ENCODE measurements at regions not wholly inside any gene's neighbourhood (a gene's known extent, or its start where the extent isn't known, plus 50 kb on each side); places are given as distances from the start of the nearest gene placed in this dataset.
A peak's percentile ranks its signal among the peaks of the same experiment; 100 is the strongest.

DNA sequence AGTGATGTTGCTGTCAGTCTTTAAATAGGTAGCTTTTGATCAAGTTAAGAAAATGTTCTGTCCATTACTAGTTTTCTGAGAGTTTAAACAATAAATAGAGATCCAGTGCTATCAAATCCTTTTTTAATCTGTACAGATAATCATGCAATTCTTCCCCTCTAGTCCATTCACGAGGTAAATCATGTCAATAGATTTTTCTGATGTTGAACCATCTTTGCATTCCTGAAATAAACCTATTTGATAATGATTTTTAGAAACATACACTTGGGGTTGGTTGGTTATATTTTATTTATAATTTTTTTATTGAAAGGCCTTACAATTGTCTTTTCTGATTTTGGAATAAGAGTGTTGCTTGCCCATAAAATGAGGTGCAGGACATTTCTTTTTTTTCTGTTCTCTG, 95.0 kb downstream of the FAM53A start:
- intact Hi-C loops (cut with DNase I) = no loop called here
- WGBS, 2 donors = 69 to 75% methylated on average over 1 of the region's 1 CpG
- no peaks in the 10 kb centered on the region for H3K4me1 ChIP-seq

DNA sequence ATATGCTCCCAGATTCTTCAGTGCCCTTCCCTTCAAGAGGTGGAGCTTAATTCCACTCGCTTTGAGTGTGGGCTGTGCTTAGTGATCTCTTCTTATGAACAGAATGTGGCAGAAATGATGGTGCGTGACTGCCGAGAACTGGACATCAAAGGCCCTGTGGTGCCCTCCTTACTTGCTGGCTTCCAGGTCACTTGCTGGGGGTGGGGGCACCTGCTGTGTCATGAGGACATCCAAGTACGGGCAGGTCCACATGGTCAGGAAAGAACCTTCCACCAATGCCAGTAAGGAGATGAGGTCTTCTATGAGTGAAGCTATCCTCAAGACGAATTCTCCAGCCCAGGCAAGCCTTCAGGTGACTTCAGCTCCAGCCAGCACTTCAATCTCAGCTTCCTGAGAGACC, 95.8 kb downstream of the FAM53A start:
- 79 to 81% methylated on average over 5 of the region's 5 CpGs for WGBS, 2 donors
- Histone ChIP-seq H3K27me3 (no peaks in the 10 kb centered on the region), H3K9me3 (peaks cover 0 to 10% (median 6%) of the 10 kb centered on the region in 4 donors), H3K36me3 (no peaks in the 10 kb centered on the region), H3K4me1 (no peaks in the 10 kb centered on the region), H3K4me3 (no peak overlapping the region), H3K27ac (no peak overlapping the region)
- intact Hi-C loops (cut with DNase I) = no loop called here
- TF ChIP-seq EP300 (IDR thresholded peaks at IDR 0.05) = no peak
- no peak for TF ChIP-seq POLR2AphosphoS5 (IDR thresholded peaks at IDR 0.05)
- TF ChIP-seq POLR2A (IDR thresholded peaks at IDR 0.05) = no peak
- TF ChIP-seq, protein P1, sequence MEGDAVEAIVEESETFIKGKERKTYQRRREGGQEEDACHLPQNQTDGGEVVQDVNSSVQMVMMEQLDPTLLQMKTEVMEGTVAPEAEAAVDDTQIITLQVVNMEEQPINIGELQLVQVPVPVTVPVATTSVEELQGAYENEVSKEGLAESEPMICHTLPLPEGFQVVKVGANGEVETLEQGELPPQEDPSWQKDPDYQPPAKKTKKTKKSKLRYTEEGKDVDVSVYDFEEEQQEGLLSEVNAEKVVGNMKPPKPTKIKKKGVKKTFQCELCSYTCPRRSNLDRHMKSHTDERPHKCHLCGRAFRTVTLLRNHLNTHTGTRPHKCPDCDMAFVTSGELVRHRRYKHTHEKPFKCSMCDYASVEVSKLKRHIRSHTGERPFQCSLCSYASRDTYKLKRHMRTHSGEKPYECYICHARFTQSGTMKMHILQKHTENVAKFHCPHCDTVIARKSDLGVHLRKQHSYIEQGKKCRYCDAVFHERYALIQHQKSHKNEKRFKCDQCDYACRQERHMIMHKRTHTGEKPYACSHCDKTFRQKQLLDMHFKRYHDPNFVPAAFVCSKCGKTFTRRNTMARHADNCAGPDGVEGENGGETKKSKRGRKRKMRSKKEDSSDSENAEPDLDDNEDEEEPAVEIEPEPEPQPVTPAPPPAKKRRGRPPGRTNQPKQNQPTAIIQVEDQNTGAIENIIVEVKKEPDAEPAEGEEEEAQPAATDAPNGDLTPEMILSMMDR (IDR thresholded peaks at IDR 0.05) = no peak
- peak; percentile 32 for DNase-seq

More for the DNA sequence above, 95.0 kb downstream of the FAM53A start:
- Histone ChIP-seq H3K36me3 (no peaks in the 10 kb centered on the region), H3K9me3 (peaks cover 0 to 10% (median 6%) of the 10 kb centered on the region in 4 donors), H3K27me3 (peaks cover 0 to 4% (median 3%) of the 10 kb centered on the region in 3 donors), H3K27ac (no peak overlapping the region), H3K4me3 (no peak overlapping the region)
- no peak for TF ChIP-seq POLR2AphosphoS5 (IDR thresholded peaks at IDR 0.05)
- TF ChIP-seq, protein P1 (IDR thresholded peaks at IDR 0.05) = no peak
- no peak for TF ChIP-seq POLR2A (IDR thresholded peaks at IDR 0.05)
- DNase-seq = no peak

DNA sequence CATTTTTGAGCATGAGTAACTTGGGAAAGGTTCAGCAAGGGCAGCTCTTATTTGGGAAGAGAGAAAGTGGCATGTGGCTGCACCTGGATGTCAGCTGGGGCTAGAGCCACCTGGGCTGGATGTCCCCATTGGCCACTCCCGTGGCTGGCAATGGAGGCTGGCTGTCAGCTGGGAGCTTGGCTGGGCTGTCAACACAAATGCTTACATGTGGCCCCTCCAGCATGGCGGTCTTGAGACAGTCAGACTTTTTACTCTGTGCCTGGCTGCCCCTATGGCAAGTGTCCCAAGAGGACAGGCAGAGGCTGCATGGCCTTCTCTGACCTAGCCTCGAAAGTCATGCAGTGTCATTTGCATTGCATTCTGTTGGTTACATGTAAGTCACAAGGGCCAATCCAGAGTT, 99.6 kb downstream of the FAM53A start:
- Histone ChIP-seq H3K4me3 (no peak overlapping the region), H3K9me3 (no peaks in the 10 kb centered on the region), H3K27me3 (peaks cover 0 to 2% (median 0%) of the 10 kb centered on the region in 3 donors), H3K27ac (no peak overlapping the region), H3K4me1 (peaks cover 0 to 11% (median 9%) of the 10 kb centered on the region in 4 donors), H3K36me3 (no peaks in the 10 kb centered on the region)
- peak; percentile 53 for DNase-seq
- intact Hi-C loops (cut with DNase I) = no loop called here
- WGBS, 2 donors = 63 to 66% methylated on average over 3 of the region's 3 CpGs
- TF ChIP-seq POLR2A (IDR thresholded peaks at IDR 0.05) (no peak), EP300 (IDR thresholded peaks at IDR 0.05) (no peak), POLR2AphosphoS5 (IDR thresholded peaks at IDR 0.05) (no peak)
- TF ChIP-seq, protein P1 (IDR thresholded peaks at IDR 0.05) = no peak

DNA sequence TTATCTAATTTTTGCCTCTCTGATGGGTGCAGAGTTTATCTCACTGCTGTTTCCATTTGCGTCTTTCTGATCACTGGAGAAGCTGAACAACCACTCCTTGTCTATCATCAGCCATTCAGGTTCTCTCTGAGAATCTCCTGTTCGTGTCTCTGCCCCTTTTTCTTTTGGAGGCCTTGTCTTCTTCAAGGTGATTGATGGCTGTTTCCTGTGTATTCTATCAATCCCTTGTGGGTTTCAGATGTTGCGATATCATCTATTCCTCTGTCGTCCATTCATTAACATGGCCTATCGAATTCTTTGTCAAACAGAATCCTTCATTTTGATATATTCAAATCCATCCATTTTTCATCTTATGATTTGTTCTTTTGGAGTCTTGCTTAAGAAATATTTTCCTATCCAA, 100.3 kb downstream of the FAM53A start:
- H3K4me1 ChIP-seq = peaks cover 0 to 17% (median 16%) of the 10 kb centered on the region in 4 donors
- intact Hi-C loops (cut with DNase I) = no loop called here
- H3K4me3 ChIP-seq = no peak overlapping the region
- no peaks in the 10 kb centered on the region for H3K9me3 ChIP-seq
- H3K36me3 ChIP-seq = no peaks in the 10 kb centered on the region
- H3K27me3 ChIP-seq = peaks cover 0 to 8% (median 2%) of the 10 kb centered on the region in 3 donors
- no peak for DNase-seq
- 83 to 85% methylated on average over 5 of the region's 5 CpGs for WGBS, 2 donors
- TF ChIP-seq POLR2A (IDR thresholded peaks at IDR 0.05) = no peak
- H3K27ac ChIP-seq = no peak overlapping the region

DNA sequence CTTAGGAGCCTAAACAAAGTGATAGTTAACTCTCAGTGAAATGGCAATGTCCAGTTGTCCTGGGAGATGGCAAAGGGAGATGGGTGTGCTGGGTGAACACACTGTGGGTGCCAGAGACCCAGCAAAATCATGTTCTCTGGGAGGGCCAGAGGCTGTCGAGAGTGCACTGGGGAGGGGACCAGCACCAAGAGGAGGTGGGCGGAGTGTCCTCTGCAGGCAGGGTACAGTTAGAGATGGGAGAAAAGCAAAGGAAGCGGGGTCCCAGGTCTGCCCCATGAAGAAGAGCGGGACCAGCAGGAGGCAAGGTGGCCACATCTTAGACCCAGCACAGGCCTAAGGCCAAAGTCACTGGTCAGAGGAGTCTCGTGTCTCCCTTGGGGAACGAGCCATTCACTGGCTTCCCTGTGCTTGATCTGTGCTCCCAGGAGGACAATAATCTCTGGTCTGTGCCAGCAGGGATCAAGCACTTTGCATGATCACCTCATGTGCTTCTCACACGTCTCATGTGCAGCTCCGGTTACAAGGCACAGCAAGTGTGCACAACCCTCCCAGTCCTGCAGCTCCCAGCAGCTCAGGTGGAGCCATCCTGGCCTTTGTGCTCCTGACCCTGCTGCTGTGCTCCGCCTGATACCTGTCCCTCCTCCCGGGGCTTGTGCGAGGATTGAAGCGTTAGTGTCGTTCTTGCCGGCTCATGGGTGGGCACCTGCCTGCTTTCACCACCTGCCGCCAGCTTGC, 100.9 kb downstream of the FAM53A start:
- 84 to 88% methylated on average over 15 of the region's 15 CpGs for WGBS, 2 donors
- intact Hi-C loops (cut with DNase I) = no loop called here
- H3K27ac ChIP-seq = no peak overlapping the region
- H3K27me3 ChIP-seq = peaks cover 0 to 14% (median 7%) of the 10 kb centered on the region in 3 donors
- H3K9me3 ChIP-seq = no peaks in the 10 kb centered on the region
- no peak for TF ChIP-seq POLR2AphosphoS5 (IDR thresholded peaks at IDR 0.05)
- no peak for TF ChIP-seq EP300 (IDR thresholded peaks at IDR 0.05)
- TF ChIP-seq POLR2A (IDR thresholded peaks at IDR 0.05) = no peak
- TF ChIP-seq, protein P1 (IDR thresholded peaks at IDR 0.05) = no peak
- peaks cover 0 to 22% (median 22%) of the 10 kb centered on the region in 4 donors for H3K4me1 ChIP-seq
- DNase-seq = peak; percentile 42
- no peak overlapping the region for H3K4me3 ChIP-seq
- H3K36me3 ChIP-seq = no peaks in the 10 kb centered on the region
